GM13977 (cell line): ENCODE measurements at regions not wholly inside any gene's neighbourhood (a gene's known extent, or its start where the extent isn't known, plus 50 kb on each side); places are given as distances from the start of the nearest gene placed in this dataset.

Experiments used
- DNase-seq: peaks from one replicate; pipeline ENCODE4 v3.0.0; 2012; ENCODE audit warnings: low spot score
- CTCF ChIP-seq: IDR thresholded peaks from 2 replicates; pipeline ENCODE4 v1.5.1; 2012; ENCODE audit warnings: mild to moderate bottlenecking, control low read depth; ENCODE audit not compliant: insufficient read depth; ENCODE audit errors: extremely low read depth, missing control alignments
- in situ Hi-C: fragments of 300-500 bp; cut with MboI; formaldehyde crosslinking; loops from one replicate; pipeline ENCODE4 v1.12.0; 2022; ENCODE audit warnings: low sequenced_read_pairs, low pct_unique_long_range_greater_than_20kb, mixed read lengths, inconsistent platforms; ENCODE audit not compliant: unreplicated experiment

GRCh38 chr18:30096796-30097195, 945.7 kb downstream of the DSC3 start:
- in situ Hi-C loops: no loop called here

GRCh38 chr18:30094556-30094955, 948.0 kb downstream of the DSC3 start:
- in situ Hi-C loops: no loop called here
- DNase-seq: no peak
- no peak for TF ChIP-seq CTCF

More at GRCh38 chr18:30096796-30097195, 945.7 kb downstream of the DSC3 start:
- TF ChIP-seq CTCF: no peak
- no peak for DNase-seq

DNA sequence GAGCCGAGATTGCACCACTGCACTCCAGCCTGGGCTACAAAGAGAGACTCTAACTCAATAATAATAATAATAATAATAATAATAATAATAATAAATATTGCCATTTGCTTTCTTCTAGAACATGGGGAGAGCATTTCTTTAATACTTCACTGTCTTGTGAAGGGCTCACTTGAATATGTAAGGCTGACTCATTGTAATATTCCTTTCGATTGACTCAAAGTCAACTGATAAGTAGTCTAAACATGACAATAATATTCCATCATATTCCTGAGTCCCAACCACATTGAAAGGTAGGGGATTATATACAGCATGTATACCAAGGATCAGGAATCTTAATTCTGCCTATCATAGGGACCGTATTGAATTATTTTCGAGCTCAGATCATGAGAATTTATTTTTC, 949.2 kb downstream of the DSC3 start:
- in situ Hi-C loops: no loop called here
- no peak for DNase-seq
- no peak for TF ChIP-seq CTCF

DNA sequence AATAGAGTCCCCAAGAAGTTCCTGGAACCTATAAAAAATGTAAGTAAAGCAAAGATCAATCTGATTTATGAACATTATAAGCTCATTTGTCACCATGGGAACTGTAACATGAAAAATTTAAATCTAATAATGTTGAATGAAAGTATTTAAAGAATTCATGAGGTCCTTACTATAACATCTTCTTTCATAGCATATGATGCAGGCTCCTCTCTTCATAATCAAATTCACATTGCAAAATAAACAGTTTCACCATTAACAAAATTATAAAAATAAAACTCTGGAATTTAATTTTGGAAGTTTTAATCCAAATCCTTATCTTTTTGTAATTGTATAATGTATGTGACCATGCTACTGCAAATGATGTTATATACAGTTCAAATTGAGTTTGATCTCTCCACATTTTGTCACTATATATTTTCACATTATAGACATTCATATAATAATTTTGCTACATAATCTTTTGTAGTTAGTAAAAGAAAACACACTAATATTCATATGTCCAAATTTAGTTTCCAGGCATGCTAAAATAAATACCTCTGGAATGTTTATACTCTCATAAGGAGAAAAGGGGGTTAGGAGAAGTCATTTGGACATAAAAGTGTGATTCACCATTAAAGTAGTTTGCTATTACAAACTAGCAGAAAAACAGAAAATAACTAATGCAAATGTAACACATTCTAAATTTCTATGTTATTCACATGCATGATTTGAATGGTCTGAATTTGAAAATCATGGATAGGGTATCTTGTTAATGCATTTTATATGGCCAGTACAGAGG, 954.1 kb downstream of the DSC3 start:
- no peak for TF ChIP-seq CTCF
- no peak for DNase-seq
- in situ Hi-C loops: no loop called here

GRCh38 chr18:30086351-30086750, 956.2 kb downstream of the DSC3 start:
- in situ Hi-C loops: no loop called here
- no peak for DNase-seq
- TF ChIP-seq CTCF: no peak

GRCh38 chr18:30081122-30081521, 961.4 kb downstream of the DSC3 start:
- TF ChIP-seq CTCF: no peak
- no peak for DNase-seq
- in situ Hi-C loops: no loop called here
